Fibroblast of pulmonary artery (primary cell): ENCODE measurements at regions not wholly inside any gene's neighbourhood (a gene's known extent, or its start where the extent isn't known, plus 50 kb on each side); places are given as distances from the start of the nearest gene placed in this dataset.
A peak's percentile ranks its signal among the peaks of the same experiment; 100 is the strongest.

Experiments used
- DNase-seq: peaks from one replicate; pipeline ENCODE4 v3.0.0-alpha.2; 2010; ENCODE audit warnings: low read depth
- H3K4me3 ChIP-seq: replicated peaks from 2 replicates; pipeline ENCODE4 v1.5.1; 2011; ENCODE audit warnings: low read depth, mild to moderate bottlenecking, control low read depth, low read length, moderate library complexity
- TF ChIP-seq, protein P1 (sequence below): IDR thresholded peaks from 2 replicates; pipeline ENCODE4 v1.5.1; 2011; ENCODE audit warnings: mild to moderate bottlenecking, control low read depth, low read length, inconsistent platforms; ENCODE audit errors: missing control alignments

DNA sequence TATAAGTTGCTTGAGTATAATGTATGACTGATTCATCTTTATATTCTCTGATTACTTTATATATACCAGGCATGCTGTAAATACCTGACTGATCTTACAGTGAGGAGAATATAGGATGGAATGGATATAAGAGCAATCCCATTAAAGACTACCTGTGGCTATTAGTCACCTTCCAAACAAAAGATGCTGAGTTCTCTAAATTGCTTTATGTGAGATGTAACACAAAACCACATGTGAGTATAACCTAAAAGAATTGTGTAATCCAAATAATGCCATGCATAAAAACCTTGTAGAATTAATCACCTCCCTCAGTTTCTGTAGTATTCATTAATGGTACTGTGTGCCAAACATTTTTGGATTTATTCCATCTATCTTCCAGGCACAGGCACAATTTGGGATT lies 134.6 kb upstream of the LRRC7 start:
- no peak for DNase-seq
- no peak overlapping the region for H3K4me3 ChIP-seq
- TF ChIP-seq, protein P1, sequence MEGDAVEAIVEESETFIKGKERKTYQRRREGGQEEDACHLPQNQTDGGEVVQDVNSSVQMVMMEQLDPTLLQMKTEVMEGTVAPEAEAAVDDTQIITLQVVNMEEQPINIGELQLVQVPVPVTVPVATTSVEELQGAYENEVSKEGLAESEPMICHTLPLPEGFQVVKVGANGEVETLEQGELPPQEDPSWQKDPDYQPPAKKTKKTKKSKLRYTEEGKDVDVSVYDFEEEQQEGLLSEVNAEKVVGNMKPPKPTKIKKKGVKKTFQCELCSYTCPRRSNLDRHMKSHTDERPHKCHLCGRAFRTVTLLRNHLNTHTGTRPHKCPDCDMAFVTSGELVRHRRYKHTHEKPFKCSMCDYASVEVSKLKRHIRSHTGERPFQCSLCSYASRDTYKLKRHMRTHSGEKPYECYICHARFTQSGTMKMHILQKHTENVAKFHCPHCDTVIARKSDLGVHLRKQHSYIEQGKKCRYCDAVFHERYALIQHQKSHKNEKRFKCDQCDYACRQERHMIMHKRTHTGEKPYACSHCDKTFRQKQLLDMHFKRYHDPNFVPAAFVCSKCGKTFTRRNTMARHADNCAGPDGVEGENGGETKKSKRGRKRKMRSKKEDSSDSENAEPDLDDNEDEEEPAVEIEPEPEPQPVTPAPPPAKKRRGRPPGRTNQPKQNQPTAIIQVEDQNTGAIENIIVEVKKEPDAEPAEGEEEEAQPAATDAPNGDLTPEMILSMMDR = no peak

DNA sequence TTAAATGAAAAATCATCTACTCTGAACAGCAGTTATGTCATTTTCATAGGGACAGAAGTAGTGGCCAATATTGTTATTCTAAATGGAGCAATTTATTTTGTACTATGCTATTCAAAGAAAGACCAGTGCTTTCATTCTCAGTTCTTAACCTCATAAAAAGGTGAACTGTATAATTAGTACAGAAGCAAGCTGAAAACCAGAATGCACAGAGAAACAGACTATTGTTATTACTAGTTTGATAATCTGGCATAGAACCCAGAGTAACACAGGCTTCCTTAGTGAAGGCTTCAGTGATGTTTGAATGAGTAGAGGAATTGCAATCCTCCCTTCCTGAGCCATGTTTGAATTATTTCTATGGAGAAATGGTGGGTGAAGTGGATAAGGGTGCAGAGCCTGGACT lies 131.6 kb upstream of the LRRC7 start:
- no peak for DNase-seq
- TF ChIP-seq, protein P1 = no peak
- H3K4me3 ChIP-seq = no peak overlapping the region

DNA sequence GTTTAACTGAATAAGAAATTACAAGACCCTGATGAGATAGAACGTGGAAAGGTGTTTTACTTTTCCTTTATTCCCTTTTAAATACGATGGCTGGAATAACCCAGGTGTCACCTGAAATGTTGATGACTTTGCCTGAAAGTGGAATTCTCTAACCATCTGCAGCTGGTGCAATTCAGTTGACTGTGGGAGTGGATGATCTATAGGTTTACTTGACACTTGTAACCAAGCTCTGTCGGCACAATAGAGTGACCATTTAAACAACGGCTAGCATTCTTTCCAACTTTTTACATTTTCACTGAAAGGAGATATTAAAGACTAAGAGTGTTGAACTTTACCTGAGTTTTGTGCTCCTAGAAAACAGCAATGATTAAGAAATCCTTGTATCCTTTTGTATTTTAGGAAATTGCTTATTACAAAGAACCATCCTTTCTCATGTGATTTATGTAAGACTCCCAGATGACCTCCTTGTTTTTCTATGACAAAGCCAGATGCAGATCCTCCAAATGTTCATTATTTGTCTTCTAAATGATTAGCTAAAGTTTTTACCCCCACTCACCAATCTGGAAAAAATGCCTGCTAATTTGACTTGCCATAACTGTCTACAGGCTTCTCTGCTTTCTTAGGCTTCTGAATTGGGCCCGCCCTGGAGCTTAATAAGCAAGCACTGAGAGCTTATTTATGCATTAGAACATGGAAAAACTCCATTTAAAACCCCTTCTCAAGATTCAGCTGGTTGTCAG lies 129.5 kb upstream of the LRRC7 start:
- TF ChIP-seq, protein P1 = no peak
- DNase-seq = no peak
- H3K4me3 ChIP-seq = no peak overlapping the region

DNA sequence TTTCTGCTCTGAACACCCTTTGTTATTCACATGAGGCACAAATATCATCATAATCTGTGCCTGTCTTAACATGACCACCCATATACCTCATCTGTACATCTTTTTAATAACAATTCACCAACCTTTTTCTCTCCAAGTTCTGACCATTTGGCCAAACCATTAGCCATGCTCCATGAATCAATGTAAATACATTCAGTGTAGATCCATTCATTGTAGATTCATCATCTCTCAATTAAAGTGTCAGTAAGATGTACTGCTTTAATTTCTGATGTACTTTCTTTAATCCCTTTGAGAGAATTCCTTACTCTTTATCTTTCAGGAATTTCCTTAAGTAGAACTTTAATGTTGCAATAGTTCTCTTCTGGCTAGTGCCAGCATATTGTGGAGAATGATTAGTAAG lies 126.2 kb upstream of the LRRC7 start:
- peak; percentile 4 for DNase-seq
- H3K4me3 ChIP-seq = no peak overlapping the region
- TF ChIP-seq, protein P1 = no peak

DNA sequence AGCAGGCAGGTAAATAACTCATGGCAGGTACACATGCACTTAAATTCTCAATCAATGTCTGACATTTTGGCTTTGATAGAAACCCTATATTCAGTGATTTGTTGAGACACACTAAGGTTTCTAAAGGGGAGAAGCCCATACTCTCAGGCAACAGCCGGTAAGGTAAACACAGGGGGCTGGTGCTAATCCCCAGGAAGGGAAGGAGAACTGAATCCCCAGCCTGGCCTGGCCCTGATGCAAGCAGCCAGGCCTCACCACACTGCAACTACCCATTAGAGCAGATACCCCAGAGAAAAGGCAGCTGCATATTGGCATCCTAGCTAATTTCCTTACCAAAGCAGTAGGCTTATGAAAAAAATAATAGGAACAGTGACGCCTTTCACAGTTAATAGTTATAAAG lies 116.5 kb upstream of the LRRC7 start:
- TF ChIP-seq, protein P1 = no peak
- no peak overlapping the region for H3K4me3 ChIP-seq
- no peak for DNase-seq

DNA sequence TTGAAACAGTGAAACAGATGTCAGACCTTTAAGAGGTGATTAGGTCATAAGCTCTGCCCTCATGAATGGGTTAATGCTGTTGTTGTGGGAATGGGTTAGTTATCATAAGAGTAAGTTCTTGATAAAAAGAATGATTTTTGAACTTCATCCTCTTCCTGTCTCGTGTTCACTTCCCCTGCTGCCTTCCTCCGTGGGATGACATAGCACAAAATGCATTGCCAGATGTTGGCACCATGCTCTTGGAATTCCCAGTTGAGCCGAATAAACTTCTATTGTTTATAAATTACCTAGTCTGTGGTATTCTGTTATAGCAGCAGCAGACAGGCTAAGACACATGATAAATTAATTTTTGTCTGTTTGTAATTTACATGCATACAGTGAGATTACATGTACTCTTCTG lies 112.0 kb upstream of the LRRC7 start:
- DNase-seq = no peak
- TF ChIP-seq, protein P1 = no peak
- H3K4me3 ChIP-seq = no peak overlapping the region

DNA sequence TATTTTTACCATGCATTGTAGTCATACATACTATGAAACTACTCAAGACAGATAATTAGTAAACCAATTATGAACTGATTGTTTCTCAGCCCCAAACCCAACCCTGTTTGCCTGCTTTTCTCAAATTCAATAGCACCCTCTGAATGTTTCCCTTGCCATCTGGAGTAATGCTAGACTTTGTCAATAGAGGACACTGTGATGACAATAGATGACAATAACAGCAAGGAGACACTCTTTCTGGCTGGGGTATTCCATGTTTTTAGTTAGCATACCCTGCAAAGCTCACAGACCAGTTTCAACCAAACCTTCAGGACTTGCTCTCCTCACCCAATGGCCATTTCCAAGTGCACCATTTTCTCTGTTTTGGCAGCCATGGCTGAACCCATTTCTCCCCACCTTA lies 108.5 kb upstream of the LRRC7 start:
- no peak for DNase-seq
- TF ChIP-seq, protein P1 = no peak
- no peak overlapping the region for H3K4me3 ChIP-seq
